ENCODE measurements at regions not wholly inside any gene's neighbourhood (a gene's known extent, or its start where the extent isn't known, plus 50 kb on each side); places are given as distances from the start of the nearest gene placed in this dataset.

DNA sequence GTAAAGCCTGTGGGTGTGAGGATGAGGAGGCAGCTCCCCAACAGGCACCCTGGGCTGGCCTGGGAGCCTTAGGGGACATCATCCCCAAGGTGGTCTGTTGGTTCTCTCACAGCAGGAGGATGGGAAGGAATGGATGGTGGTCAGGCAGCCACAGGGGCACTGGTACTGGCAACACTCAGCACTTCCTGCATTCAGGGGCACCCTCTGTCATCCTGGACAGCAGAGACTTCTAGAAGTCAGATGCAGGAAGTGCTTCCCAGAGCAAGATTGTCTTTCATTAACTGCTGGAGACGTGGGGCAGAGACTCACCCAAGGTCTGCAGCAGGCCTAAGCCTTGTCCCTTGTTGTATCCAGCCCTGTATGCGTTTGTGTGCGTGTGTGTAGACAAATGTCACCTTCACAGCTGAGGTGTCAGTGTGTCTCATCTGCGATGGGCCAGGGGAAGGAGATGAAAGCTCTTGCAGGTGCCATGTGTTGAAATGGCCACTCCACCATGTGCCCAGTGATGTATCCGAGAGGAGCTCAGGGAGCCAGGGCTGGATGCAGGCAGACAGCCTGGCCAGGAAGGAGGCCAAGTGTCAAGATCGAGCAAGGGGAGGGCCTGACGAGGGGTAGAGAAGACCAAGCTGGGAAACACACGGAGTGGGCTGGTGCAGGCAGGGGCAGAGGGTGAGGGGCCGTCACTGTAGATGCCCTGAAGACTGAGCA lies 85.1 kb downstream of the PITPNM2 start:
- ChIA-PET POLR2A (no interaction called here), CTCF (no interaction called here), RAD21 (ENCODE audit: low non-redundant PET in 1 of 2, low total read pairs in 2 of 2, uncharacterized antibody in 2 of 2, unreplicated experiment in 2 of 2) (no interaction called here)
- no peaks in the 10 kb centered on the region for H3K9me2 ChIP-seq (ENCODE audit: insufficient read depth)
- intact Hi-C loops (cut with micrococcal nuclease): no loop called here
- no peaks in the 10 kb centered on the region for H3K79me2 ChIP-seq (ENCODE audit: insufficient read depth, low read length)
- no peak for DNase-seq (ENCODE audit: low read depth, low spot score)
- H3K27ac ChIP-seq (ENCODE audit: low read depth, low read length): no peak overlapping the region
- TF ChIP-seq POLR2A (IDR thresholded peaks at IDR 0.05; ENCODE audit: borderline replicate concordance, extremely low read depth, insufficient read depth, insufficient read length) (no peak), YY1 (IDR thresholded peaks at IDR 0.05; ENCODE audit: extremely low read depth, insufficient replicate concordance, low read depth, low read length) (no peak), FOSL1 (IDR thresholded peaks at IDR 0.05; ENCODE audit: low read depth) (no peak), SIN3A (IDR thresholded peaks at IDR 0.05; ENCODE audit: low read depth) (no peak), ELF1 (IDR thresholded peaks at IDR 0.05; ENCODE audit: borderline replicate concordance, low read depth) (no peak)
- TF ChIP-seq, protein P1, sequence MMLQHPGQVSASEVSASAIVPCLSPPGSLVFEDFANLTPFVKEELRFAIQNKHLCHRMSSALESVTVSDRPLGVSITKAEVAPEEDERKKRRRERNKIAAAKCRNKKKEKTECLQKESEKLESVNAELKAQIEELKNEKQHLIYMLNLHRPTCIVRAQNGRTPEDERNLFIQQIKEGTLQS (IDR thresholded peaks at IDR 0.05): no peak
- TF ChIP-seq, protein P2, sequence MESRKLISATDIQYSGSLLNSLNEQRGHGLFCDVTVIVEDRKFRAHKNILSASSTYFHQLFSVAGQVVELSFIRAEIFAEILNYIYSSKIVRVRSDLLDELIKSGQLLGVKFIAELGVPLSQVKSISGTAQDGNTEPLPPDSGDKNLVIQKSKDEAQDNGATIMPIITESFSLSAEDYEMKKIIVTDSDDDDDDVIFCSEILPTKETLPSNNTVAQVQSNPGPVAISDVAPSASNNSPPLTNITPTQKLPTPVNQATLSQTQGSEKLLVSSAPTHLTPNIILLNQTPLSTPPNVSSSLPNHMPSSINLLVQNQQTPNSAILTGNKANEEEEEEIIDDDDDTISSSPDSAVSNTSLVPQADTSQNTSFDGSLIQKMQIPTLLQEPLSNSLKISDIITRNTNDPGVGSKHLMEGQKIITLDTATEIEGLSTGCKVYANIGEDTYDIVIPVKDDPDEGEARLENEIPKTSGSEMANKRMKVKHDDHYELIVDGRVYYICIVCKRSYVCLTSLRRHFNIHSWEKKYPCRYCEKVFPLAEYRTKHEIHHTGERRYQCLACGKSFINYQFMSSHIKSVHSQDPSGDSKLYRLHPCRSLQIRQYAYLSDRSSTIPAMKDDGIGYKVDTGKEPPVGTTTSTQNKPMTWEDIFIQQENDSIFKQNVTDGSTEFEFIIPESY (IDR thresholded peaks at IDR 0.05; ENCODE audit: extremely low read depth, insufficient replicate concordance, low read length): no peak
- H3K9me3 ChIP-seq (ENCODE audit: control insufficient read depth in 1 of 2, insufficient read depth in 1 of 2, low read depth in 1 of 2, low read length in 2 of 2): no peaks in the 10 kb centered on the region
- H3K36me3 ChIP-seq (ENCODE audit: control insufficient read depth in 1 of 2, insufficient read depth in 2 of 2, low read length in 2 of 2): no peaks in the 10 kb centered on the region
- no peak overlapping the region for H3K9ac ChIP-seq (ENCODE audit: low read length)
- H3K4me3 ChIP-seq (replicated peaks in 1 of 2; ENCODE audit: low read depth in 1 of 2, low read length in 2 of 2): no peak overlapping the region
- no TSS peak for BruUV-seq (replicated peaks)
- H3K4me1 ChIP-seq (ENCODE audit: control insufficient read depth in 1 of 2, insufficient read depth in 2 of 2, low read length in 2 of 2): peaks cover 23 to 39% of the 10 kb centered on the region in 2 experiments
- no peaks in the 10 kb centered on the region for H4K20me1 ChIP-seq (ENCODE audit: insufficient read depth)
- H3K4me2 ChIP-seq (ENCODE audit: low read length): no peak overlapping the region
- H2AFZ ChIP-seq (ENCODE audit: low read depth, low read length, poor library complexity, severe bottlenecking): no peak overlapping the region
- H3K27me3 ChIP-seq (ENCODE audit: insufficient read depth, low read length): no peaks in the 10 kb centered on the region
- no peak for ATAC-seq

All from HCT116 (cell line).